OCI-LY7 (cell line): ENCODE measurements at regions not wholly inside any gene's neighbourhood (a gene's known extent, or its start where the extent isn't known, plus 50 kb on each side); places are given as distances from the start of the nearest gene placed in this dataset.
"Not testable (repeated sequence)": the region's sequence is repeated elsewhere in the genome, so short reads cannot be mapped to it uniquely, and the experiment has no call there.

Experiments used
- BruUV-seq: library from RNA; stranded (reverse); fragments of 400-500 nt; replicated peaks from 2 replicates; lab custom pipeline; 2021; lab: Mats Ljungman, UMichigan
- CTCF ChIA-PET: fragments of 300-600 bp; sonication (Branson Sonifier 250); formaldehyde crosslinking; loops from one replicate; lab custom pipeline; 2022; ENCODE audit warnings: antibody characterized with exemption; ENCODE audit not compliant: unreplicated experiment; lab: Charles Lee
- POLR2A ChIA-PET: fragments of 300-600 bp; sonication (Branson Sonifier 250); formaldehyde crosslinking; loops from one replicate; lab custom pipeline; 2022; ENCODE audit warnings: antibody characterized with exemption; lab: Charles Lee
- DNase-seq: peaks from one replicate; pipeline ENCODE4 v3.0.0-alpha.2; 2015; ENCODE audit warnings: low spot score
- H2AFZ ChIP-seq: fragments of 200-600 bp; sonication (generic), shearing (Covaris generic); 2 replicates; pipeline ENCODE4 v1.6.1; 2014; ENCODE audit warnings: mild to moderate bottlenecking, antibody characterized with exemption, low read length, moderate library complexity
- H3K27ac ChIP-seq: fragments of 200-600 bp; sonication (generic); 2 replicates; pipeline ENCODE4 v1.5.1; 2014; ENCODE audit warnings: mixed run types, low read depth, mild to moderate bottlenecking, moderate library complexity, low read length, inconsistent platforms; ENCODE audit not compliant: poor library complexity, severe bottlenecking
- H3K36me3 ChIP-seq: fragments of 200-600 bp; sonication (generic); 2 replicates; pipeline ENCODE4 v1.6.1; 2014; ENCODE audit warnings: mild to moderate bottlenecking, antibody characterized with exemption, low read length, moderate library complexity, mixed read lengths; ENCODE audit not compliant: insufficient read depth
- H3K4me1 ChIP-seq: fragments of 200-600 bp; sonication (generic); 2 replicates; pipeline ENCODE4 v1.5.1; 2014; ENCODE audit warnings: mild to moderate bottlenecking, low read length; ENCODE audit not compliant: insufficient read depth, poor library complexity, severe bottlenecking
- H3K4me2 ChIP-seq: fragments of 200-600 bp; sonication (generic); 2 replicates; pipeline ENCODE4 v1.6.1; 2014; ENCODE audit warnings: mild to moderate bottlenecking, low read length
- H3K4me3 ChIP-seq: fragments of 200-600 bp; sonication (generic); 2 replicates; pipeline ENCODE4 v1.5.1; 2014; ENCODE audit warnings: mild to moderate bottlenecking, low read depth, low read length; ENCODE audit not compliant: poor library complexity, severe bottlenecking
- H3K79me2 ChIP-seq: fragments of 200-600 bp; sonication (generic); 2 replicates; pipeline ENCODE4 v1.6.1; 2016; ENCODE audit warnings: low read depth, mild to moderate bottlenecking, low read length, moderate library complexity, mixed read lengths; ENCODE audit not compliant: insufficient read depth
- H3K9me2 ChIP-seq: fragments of 200-600 bp; sonication (generic); 2 replicates; pipeline ENCODE4 v1.6.1; 2016; ENCODE audit warnings: mild to moderate bottlenecking, low read length, mixed read lengths; ENCODE audit not compliant: insufficient read depth
- H3K9me3 ChIP-seq: fragments of 200-600 bp; sonication (generic); 2 replicates; pipeline ENCODE4 v1.6.1; 2014; ENCODE audit warnings: mild to moderate bottlenecking, mixed run types, low read length, mixed read lengths
- H4K20me1 ChIP-seq: fragments of 200-600 bp; sonication (generic); 2 replicates; pipeline ENCODE4 v1.6.1; 2014; ENCODE audit warnings: mild to moderate bottlenecking, antibody characterized with exemption, low read length, moderate library complexity, mixed read lengths; ENCODE audit not compliant: insufficient read depth
- CTCF ChIP-seq: fragments of 200-600 bp; sonication (generic); conservative IDR thresholded peaks from 2 replicates; pipeline ENCODE4 v1.5.1; 2014; ENCODE audit warnings: mild to moderate bottlenecking, antibody characterized with exemption, low read length, moderate library complexity, mixed read lengths
- EZH2phosphoT487 ChIP-seq: fragments of 200-600 bp; sonication (generic); IDR thresholded peaks from 2 replicates; pipeline ENCODE4 v1.6.1; 2018; ENCODE audit warnings: low read depth, borderline replicate concordance, mild to moderate bottlenecking, mixed run types, antibody characterized with exemption, low read length, moderate library complexity, mixed read lengths
- intact Hi-C: fragments of 100-400 bp; cut with micrococcal nuclease; formaldehyde crosslinking; loops from one replicate; pipeline ENCODE4 v1.10.0; 2022; ENCODE audit not compliant: unreplicated experiment

GRCh38 chr12:84124211-84124610 lies 788.4 kb downstream of the SLC6A15 start:
- no peaks in the 10 kb centered on the region for H3K36me3 ChIP-seq
- TF ChIP-seq CTCF, result no peak
- no peak for TF ChIP-seq EZH2phosphoT487
- H3K4me1 ChIP-seq, result no peaks in the 10 kb centered on the region
- no peak overlapping the region for H3K27ac ChIP-seq
- no peaks in the 10 kb centered on the region for H3K79me2 ChIP-seq
- DNase-seq, result no peak
- H2AFZ ChIP-seq, result no peak overlapping the region
- no peak overlapping the region for H3K4me2 ChIP-seq
- intact Hi-C loops, result no loop called here
- ChIA-PET POLR2A (no interaction called here), CTCF (no interaction called here)
- no peaks in the 10 kb centered on the region for H3K9me2 ChIP-seq
- H4K20me1 ChIP-seq, result no peaks in the 10 kb centered on the region
- H3K9me3 ChIP-seq, result no peaks in the 10 kb centered on the region
- H3K4me3 ChIP-seq, result no peak overlapping the region
- no TSS peak for BruUV-seq

DNA sequence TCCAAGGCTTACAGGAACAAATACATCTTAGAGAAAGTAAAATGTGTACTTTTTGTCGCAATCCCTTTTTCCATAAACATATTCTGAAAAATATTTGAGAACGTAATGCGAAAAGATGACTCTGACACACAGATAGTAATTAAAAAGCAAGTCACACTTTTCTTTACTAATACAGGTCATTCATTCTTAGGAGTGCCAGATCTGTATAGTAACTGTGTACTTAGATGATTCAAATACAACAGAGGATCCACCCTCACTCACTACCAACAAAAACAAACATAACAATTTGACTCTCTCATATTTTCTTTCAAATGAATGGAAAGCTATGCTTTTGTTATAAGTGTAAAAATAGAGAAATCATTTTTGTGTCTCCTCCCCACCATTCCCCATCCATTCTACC lies 795.4 kb downstream of the SLC6A15 start:
- no peak overlapping the region for H3K4me3 ChIP-seq

DNA sequence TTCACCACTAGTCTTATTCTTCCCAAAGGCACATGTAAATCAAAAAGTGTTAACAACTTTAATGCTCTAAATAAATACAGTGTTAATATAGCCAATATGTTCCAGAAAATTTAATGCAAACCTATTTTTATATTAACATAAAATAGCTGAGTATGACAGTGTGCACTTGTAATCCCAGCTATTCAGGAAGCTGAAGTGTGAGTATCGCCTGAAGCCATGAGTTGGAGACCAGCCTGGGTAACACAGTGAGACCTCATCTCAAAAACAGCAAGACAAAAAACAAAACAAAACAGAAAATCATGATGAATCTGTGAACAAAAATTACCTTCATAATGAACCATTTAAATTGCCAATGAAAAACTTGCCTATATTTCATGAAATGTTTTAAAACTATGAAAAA lies 798.9 kb downstream of the SLC6A15 start:
- BruUV-seq, result no TSS peak
- TF ChIP-seq CTCF, result no peak
- no peak for TF ChIP-seq EZH2phosphoT487
- no peak overlapping the region for H3K27ac ChIP-seq
- H4K20me1 ChIP-seq, result no peaks in the 10 kb centered on the region
- no peaks in the 10 kb centered on the region for H3K4me1 ChIP-seq
- H3K4me2 ChIP-seq, result no peak overlapping the region
- H3K79me2 ChIP-seq, result no peaks in the 10 kb centered on the region
- no peak overlapping the region for H3K4me3 ChIP-seq
- ChIA-PET CTCF (no interaction called here), POLR2A (interaction anchor here (0.6 kb wide), 1 partner anchor 11 kb away, joined by 3 read pairs; no protein-coding TSS in a partner anchor)
- H3K9me3 ChIP-seq, result no peaks in the 10 kb centered on the region
- intact Hi-C loops, result no loop called here
- H3K9me2 ChIP-seq, result no peaks in the 10 kb centered on the region
- H3K36me3 ChIP-seq, result no peaks in the 10 kb centered on the region
- no peak overlapping the region for H2AFZ ChIP-seq
- DNase-seq, result no peak

More for the DNA sequence above, 795.4 kb downstream of the SLC6A15 start:
- Histone ChIP-seq H3K9me2 (no peaks in the 10 kb centered on the region), H3K4me1 (no peaks in the 10 kb centered on the region), H3K79me2 (no peaks in the 10 kb centered on the region), H3K36me3 (no peaks in the 10 kb centered on the region), H4K20me1 (no peaks in the 10 kb centered on the region), H2AFZ (no peak overlapping the region), H3K27ac (no peak overlapping the region), H3K9me3 (no peaks in the 10 kb centered on the region), H3K4me2 (no peak overlapping the region)
- DNase-seq, result no peak
- CTCF ChIA-PET, result no interaction called here
- BruUV-seq, result no TSS peak
- TF ChIP-seq CTCF (no peak), EZH2phosphoT487 (no peak)
- intact Hi-C loops, result no loop called here
- POLR2A ChIA-PET, result no interaction called here

DNA sequence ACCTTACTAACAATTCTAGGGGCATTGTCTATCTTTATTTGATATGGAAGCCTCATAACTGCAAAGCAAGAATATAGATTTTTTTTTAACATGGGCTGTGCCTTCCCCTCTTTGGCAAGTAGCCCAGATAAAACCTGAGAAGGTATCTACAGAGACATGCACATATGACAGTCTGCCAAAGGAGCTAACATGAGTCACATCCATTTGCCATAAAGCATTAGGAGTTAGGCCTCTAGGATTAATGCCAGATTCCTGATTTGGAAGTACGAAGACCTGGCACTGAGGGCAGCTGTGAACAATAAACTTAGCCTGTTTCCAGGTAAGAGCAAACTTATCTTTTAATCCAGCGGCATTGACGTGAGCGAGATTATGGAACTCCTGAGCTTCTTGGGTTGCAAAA lies 808.7 kb downstream of the SLC6A15 start:
- H3K4me2 ChIP-seq, H3K27ac ChIP-seq, POLR2A ChIA-PET, H3K36me3 ChIP-seq, H4K20me1 ChIP-seq, H3K4me1 ChIP-seq, H3K79me2 ChIP-seq, H3K4me3 ChIP-seq, intact Hi-C loops, CTCF ChIA-PET, DNase-seq, H2AFZ ChIP-seq, BruUV-seq, H3K9me3 ChIP-seq, H3K9me2 ChIP-seq: not testable (repeated sequence)

DNA sequence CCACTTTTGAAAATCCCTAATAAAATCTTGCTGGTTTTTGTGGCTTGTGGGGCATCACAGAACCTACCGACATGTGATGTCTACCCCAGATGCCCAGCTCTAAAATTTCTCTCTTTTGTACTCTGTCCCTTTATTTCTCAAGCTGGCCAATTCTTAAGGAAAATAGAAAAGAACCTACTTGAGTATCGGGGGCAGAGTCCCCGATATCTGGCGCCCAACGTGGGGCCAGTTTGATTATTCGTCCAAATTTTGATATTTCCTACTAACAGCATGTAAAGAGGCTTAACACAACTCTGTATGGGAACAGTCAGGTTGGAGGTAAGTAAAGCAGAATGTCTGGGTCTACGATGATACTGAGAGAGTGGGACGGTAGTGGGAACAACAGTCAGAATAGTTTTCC lies 810.6 kb downstream of the SLC6A15 start:
- DNase-seq, H3K4me2 ChIP-seq, H3K4me1 ChIP-seq, BruUV-seq, H2AFZ ChIP-seq, H3K79me2 ChIP-seq, H3K4me3 ChIP-seq, intact Hi-C loops, POLR2A ChIA-PET, H3K36me3 ChIP-seq, H3K27ac ChIP-seq, H3K9me3 ChIP-seq, H4K20me1 ChIP-seq, H3K9me2 ChIP-seq, CTCF ChIA-PET: not testable (repeated sequence)
